ENCODE measurements at regions not wholly inside any gene's neighbourhood (a gene's known extent, or its start where the extent isn't known, plus 50 kb on each side); places are given as distances from the start of the nearest gene placed in this dataset.

GRCh38 chr2:239776436-239777005 is 248.6 kb downstream of the NDUFA10 start:
- DNase-seq: no peak

GRCh38 chr2:239775623-239776435 is 249.3 kb downstream of the NDUFA10 start:
- no peak for DNase-seq

DNA sequence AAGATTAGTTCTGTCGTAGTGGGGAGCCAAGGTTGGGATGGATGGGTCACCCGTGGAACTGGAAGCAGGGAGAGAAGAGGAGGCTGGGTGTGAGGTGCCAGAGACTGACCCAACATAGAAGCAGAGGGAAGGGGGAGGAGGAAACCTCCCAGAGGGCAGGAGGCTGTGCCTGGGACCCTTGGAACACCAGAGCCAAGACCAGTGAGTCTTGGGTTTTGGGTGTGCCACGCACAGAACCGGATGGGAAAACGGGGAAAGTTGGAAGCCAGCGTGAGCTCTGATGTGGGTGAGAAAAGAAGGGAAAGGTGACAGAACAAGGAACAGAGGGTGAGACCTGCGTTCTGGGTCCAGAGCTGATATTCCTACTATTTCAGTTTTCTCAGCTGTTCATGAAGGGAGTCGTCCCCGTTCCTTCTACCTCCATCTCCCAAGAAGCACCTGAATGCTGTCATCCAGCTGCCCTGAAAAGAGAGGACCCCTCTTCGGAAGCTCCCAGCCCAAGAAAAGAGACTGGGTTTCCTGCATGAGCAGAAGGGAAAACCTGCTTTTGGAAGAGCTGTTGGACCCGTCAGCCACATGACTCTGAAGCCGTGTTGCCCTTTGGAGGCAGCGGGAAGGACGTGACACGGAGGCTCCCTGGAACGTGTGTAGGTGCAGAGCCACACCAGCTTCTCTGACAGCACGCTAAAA is 250.1 kb downstream of the NDUFA10 start:
- DNase-seq: no peak

DNA sequence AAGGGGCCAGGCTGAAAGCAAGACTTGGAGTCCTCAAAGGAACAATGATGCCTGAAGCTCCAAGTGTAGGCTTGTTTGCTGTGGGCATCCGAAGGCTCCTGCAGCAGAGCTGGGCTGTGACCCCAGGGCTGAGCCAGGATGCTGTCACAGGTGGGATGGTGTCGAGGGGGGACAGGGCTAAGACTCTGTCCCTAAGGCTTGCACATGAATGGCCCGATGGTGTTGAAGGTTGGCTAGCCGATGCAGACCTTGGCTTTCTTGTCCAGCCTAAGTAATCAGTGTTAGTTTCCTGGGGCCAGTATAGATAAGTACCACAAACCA is 251.0 kb downstream of the NDUFA10 start:
- no peak for DNase-seq

DNA sequence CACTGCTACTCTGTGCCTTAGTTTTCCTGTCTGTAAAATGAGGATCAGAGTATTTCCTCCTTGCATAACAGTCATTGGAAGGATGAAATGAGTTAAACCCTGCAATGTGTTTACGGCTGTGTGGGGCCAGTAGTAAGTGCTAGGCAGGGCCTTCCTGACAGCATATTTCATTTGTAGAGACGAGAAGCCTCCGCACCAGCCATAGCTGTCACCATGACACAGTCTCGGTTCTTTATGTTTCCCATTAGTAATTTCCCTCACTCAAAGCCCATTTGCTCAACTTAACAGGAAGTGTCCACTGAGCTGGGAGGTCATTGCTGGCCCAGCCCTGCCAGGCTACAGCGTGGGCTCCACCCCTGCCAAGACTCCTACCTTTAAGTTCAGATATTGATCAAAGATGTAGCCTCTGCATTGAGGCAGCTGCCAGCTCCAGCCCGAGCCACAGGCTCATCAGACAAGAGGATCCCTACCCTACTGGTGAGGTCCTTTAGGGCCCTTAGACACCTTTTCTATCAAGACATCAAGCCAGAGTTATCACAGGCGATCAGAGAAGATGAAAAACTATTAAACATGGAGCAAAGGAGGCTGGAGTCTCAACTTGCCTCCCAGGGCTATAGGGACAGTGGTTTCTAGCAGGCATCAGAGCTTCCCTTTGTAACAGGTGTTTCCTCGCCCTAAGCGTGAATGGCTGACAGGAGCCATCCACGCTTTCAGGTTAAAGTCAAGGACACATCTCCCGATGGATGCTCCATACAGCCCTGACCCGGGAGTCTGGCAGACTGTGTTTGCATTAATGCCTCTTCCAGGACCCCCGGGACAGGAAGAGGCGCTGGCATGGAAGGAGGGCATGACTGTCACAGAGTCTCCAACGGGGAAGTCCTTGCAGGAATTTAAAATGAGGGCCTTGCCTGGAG is 251.7 kb downstream of the NDUFA10 start:
- no peak for DNase-seq

DNA sequence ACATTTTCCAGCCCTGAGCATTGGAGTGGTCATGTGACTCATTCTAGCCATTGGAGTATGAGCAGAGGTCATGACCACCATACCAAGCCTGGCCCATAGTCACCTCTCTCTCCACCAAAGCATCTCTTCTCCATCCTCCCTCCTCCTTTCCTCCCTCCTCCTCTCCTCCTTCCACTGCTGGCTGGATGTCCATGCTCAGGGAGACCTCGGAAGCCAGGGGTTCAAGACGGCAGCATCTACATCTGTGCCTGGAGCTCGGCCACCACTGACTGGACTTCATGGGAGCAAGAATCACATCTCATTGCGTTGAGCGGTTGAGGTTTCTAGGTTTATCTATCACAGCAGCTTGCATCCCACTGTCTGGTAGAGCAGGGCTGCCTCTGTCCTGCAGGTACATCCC is 252.4 kb downstream of the NDUFA10 start:
- DNase-seq: no peak

- DNase-seq: no peak
Observed at GRCh38 chr2:239770246-239770639, 254.9 kb downstream of the NDUFA10 start.

DNA sequence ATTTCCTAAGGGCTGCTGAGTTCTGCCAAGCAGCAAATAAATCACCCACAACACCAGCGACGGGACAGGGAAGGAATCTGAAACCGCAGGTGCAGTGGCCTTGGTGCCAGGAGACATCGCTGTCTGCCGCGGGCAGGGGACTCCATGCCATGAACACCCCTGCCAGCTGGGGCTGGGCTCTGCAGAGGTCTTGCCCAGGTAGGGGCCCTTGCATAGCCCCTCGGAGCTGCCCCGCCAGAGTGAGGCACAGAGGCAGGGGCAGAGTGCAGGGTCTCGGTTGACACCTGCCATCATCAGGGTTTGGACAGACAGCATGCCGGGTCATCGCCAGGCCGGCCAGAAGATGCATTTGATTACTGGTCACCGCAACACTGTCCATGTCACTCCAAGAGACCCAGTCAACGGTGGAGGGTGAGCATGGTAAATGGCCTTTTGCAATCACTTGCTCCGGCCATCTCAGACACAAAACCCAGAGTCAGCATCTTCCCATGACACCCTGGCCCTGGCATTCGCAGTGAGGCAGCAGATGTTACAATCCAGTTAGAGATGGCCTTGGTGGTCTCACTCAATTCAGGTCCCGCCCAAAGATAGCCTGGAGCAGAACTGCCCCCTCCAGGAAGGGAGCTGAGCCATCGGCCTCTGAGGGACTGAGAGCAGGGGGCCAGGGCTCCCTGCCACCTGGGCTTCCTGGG is 255.4 kb downstream of the NDUFA10 start:
- DNase-seq: no peak

DNA sequence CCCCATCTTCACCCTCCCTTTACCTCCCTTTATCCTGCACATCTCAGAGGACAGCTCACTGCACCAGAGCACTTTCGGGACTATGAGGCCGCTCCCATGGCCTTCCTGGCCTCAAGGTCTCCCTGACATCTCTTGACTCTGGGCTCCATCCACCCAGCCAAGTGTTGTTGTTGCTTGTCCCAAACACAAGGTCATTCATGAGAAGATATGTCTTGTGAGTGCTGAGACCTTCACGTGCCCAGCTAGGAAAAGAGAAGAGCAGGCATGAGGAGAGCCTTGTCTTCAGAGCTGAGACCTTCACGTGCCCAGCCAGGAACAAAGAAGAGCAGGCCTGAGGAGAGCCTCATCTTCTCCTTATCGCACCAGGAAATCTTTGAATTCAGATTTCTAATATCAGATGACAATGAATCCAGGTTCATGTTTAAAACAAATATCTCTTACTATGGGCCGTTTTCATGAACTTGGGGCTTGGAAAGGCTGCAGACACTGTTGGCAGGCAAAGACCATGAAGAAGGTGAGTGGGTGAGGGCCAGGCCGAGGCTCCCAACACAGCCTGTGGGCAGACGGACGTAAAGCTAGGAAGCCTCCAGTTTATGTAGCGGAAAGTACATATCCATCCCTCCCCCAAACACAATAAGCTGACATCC is 256.1 kb downstream of the NDUFA10 start:
- DNase-seq: no peak

DNA sequence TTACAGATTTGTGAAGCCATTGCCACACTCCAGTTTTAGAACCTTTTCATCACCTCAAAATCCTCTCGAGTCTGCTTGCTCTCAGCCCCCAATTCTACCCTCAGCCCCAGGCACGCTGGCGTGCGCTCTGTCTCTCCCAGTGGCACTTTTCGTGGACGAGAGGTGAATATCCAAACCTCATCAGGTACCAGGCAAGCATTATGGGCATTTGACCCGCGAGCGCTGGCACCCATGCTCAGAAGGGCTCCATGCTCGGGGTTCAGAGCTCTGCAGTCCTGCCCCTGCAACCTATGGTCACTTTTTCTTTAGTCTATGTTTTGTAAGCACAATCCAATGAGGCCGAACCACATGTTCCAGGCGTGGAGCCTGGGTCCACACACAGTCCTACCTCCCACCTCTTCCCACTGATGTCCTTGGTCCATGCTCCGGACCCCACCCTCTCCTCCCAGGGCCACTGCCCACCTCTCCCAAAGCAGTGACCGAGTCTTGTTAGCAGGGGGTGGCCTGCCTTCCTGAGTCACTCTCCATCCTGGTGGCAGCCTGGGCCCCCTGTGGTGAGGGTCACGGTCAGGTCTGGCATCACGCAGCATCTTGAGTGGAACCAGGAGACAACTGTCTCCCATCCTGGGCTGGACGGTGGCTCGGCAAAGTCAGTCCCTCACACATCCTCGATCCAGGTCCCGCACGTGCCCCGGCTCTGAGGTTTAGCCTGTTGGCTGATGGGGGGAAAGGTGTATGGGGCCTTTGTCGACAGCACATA is 256.9 kb downstream of the NDUFA10 start:
- no peak for DNase-seq

DNA sequence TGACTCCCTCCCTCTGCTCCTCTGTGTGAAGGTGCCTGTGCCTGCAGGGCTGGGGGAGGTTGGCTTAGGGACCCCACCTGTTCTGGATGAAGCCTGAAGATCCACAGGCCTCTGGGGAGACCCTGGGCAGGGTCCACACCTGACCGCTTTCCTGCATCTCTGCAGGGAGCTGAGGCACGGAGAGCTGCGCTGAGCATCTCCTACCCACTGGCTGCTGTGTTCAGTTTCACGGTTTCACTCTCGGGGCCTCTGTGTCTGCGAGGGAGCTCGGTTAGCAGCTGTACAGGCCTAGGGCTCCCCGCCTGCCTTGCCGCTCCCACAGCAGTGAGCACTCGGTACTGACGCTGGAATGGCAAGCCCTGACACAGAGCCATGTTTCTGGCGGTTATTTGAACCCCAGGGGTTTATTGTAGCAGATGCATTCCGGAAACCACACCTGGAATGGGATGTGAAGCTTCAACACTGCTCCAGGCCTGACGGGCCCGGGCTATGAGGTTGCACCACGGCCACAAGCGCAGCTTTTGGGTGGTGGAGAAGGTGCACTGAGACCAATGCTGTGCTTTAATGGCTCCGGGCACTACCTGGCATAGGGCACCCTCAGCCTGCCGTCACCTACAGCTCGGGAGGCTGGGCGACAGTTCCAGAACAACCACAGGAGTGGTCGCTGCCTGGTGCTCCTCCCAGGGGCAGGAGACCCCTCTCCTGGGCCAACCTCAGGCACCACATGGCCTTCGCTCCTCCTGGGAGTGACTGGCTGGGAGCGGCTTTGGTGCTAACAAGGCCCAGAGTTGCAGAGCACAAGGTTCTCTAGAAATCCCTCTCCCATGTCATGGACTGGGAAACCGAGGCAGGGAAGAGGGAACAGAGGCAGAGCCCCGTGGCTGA is 257.9 kb downstream of the NDUFA10 start:
- DNase-seq: no peak

GRCh38 chr2:239765911-239766310 is 259.2 kb downstream of the NDUFA10 start:
- DNase-seq: no peak

DNA sequence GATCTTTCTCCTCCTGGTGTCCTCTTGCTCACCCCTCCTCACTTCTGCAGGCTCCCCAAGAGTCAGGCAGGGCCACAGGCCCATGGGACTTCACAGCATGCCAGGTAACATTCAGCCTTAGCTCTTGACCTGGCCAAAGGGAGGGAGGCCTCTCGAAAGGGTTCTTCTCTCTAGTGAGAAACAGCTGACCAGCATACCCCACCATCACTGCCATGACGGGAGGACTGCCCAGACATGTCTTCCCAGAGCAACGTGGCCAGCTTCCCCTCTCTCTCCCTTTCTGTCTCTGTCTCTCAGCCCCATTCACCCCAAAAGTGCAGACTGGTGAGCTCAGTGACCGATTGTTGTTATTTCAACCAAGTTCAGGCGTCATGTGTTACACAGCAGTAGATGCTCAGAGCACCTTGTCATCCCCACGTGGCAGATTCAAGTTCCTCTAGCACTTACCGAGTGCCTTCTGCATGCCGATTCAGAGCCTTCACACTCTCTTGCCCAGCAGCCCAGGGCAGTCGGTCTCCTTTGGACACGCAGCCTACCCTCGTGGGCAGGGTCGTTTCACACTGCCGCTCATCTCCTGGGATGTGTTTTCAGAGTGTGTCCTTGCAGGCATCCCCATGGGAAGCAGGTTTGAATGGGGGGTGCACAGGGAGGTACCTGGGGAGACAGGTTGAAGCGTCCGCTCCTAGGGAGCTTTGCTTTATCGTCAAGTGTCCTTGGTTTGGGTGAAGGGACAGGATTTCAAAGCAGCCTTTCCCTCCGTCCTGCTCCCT is 259.9 kb downstream of the NDUFA10 start:
- no peak for DNase-seq

- no peak for DNase-seq
Observed at GRCh38 chr2:239763433-239764097, 261.6 kb downstream of the NDUFA10 start.

DNA sequence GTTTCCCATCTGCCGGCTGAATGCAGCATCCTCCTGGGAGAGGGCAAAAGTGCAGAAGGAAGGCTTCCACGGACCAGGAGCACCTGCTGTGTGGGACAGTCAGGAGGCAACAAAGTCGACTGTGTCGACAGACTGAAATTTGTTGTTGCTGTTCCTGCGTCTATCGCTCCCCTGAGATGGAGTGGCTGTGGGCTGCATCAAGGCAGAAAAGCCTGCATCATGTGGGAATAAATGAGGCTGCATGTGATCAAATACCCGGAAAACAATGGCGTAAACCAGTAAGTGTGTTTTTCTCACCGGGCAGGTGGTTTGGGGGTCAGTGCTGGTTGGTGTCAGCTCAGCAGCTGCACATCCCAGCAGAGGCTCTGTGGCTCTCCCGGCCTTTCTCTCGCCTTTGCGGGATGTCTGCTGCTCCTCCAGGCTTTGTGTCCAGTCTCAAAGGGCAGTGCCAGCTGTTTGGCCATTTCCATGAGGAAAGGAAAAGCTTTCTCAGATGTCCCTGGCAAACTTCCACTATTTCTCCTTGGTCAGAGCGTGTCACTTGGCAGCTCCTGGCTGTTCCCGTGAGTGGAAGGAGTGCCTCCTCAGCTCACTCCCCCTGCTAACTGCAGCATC is 262.4 kb downstream of the NDUFA10 start:
- no peak for DNase-seq

GRCh38 chr2:239762106-239762505 is 263.0 kb downstream of the NDUFA10 start:
- no peak for DNase-seq

DNA sequence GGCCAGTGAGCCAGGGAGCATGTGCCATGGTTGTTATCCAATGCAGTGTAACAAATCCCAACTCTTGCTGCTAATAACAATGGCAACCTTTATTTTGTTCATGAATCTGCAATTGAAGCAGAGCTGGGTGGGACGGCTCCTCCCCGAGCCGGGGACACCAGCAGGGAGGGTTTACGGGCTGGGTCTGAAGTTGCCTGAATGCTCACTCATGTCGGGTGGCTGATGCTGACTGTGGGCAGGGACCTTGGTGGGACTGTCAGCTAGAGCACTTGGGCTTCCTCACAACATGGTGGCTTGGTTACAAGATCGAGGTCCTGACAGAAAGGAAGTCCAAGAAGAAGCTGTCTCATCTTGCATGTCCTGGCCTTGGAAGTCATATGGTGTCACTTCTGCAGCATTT is 264.5 kb downstream of the NDUFA10 start:
- DNase-seq: no peak

DNA sequence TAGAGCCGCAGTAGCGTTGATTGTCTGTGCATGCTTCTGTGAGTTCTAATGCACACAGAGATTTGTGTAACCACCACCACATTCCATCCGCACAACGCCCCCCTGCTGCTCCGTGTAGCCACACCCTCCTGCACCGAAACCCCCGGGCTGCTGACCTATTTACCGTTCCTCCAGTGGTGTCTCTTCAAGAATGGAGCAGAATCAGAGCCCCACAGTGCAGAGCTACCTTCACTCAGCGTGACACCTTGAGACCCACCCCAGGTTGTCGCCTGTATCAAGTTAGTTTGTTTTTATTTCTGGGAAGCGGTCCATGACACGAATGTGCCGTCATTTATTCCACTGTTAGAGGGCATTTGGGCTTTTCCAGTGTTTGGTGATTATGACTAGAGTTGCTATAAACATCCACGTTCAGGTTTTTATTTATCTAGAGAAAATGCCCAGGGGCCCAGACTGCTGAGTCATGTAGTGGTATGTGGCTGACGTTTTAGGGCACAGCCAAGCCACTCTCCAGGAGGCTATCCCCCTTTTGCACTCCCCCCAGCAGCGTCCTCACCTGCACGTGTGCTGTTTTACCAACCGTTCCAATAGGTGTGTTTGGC is 266.8 kb downstream of the NDUFA10 start:
- no peak for DNase-seq
